ENCODE measurements at regions not wholly inside any gene's neighbourhood (a gene's known extent, or its start where the extent isn't known, plus 50 kb on each side); places are given as distances from the start of the nearest gene placed in this dataset.

GRCh38 chr3:30181178-30181465 is 425.3 kb upstream of the TGFBR2 start:
- TF ChIP-seq CTCF (IDR thresholded peaks at IDR 0.05) (no peak), ZFX (IDR thresholded peaks at IDR 0.05; ENCODE audit: borderline replicate concordance) (no peak)

All from 22Rv1 (cell line).